ENCODE measurements at regions not wholly inside any gene's neighbourhood (a gene's known extent, or its start where the extent isn't known, plus 50 kb on each side); places are given as distances from the start of the nearest gene placed in this dataset.

- no peak for DNase-seq (ENCODE audit: low read depth in 3 of 3, low spot score in 1 of 3)
Observed at GRCh38 chr13:109533350-109533749, 253.0 kb downstream of the IRS2 start.

DNA sequence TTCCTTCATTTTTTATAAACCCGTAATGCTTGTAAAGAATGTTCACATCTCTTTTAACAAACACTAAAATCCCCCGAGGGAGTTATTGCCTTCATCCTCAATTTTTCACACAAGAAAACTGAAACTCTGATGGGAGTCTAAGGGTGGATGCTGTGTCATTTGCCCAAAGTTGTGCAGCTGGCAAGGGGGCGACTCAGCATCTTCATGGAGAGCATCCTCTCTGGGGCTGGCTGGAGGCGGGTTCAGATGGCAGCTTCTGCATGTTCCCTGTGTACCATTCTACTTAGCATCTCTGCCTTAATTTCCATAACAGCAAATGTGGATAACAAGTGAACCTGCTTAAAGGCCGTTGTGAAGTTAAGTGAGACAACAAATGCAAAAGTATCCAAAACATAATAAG is 256.4 kb downstream of the IRS2 start:
- DNase-seq (ENCODE audit: low read depth in 3 of 3, low spot score in 1 of 3), result no peak

GRCh38 chr13:109521719-109522118 is 264.7 kb downstream of the IRS2 start:
- DNase-seq (ENCODE audit: low read depth in 3 of 3, low spot score in 1 of 3), result no peak

DNA sequence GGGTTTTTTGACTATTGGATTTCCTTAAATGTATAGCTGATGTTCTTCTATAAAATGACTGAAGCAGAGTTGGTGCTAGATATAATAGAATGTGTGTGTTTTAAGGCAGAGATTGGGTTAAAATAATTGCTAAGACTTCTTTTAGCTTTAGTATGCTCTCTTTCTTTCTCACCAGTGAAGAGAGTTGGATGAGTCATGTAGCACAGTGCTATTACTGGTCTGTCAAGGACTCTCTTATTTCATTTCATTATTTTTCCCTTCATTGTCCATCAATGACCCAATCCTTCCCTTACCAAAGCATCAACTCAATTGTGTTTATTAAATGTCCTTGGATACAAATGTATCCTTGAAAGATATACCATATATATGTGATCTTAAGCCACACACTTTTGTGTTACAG is 268.9 kb downstream of the IRS2 start:
- DNase-seq (ENCODE audit: low read depth in 3 of 3, low spot score in 1 of 3), result no peak

DNA sequence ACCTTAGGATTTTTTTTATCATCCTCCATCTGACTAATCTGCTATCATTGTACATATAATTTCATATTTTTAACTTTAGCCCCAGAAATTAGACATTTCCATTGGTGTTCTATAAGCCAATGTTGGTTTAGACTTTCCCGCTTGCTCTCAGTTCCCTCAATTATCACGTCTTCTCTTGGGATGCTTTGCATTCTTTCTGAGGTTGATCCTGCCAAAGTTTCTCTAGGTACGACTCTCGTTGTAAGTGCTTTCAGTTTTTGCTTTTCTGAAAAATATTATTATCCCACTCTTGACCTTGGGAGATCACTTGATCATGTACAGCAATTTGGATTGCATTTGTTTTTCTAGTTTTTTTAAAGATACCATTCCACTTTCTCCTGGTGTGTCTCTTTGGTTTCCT is 270.2 kb downstream of the IRS2 start:
- DNase-seq (ENCODE audit: low read depth in 3 of 3, low spot score in 1 of 3), result no peak

DNA sequence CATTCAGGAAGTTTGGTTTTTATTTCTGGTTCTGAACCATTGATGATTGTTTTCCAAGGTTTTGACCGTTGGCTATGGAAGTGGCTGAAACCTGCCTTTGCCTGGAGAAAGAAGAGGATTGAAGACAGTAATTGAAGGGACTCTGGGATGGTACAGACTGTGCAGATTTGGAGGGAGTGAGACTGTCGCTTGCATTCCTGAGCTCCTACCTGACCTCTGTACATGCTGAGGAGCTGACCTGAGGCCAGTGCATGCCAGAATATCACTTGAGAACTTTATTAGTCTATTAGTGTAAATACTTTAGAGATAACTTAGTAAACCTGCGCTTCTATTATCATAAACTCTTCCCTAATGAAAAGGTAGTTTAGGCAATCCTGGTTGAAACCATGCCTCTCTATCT is 276.4 kb downstream of the IRS2 start:
- DNase-seq (ENCODE audit: low read depth in 3 of 3, low spot score in 1 of 3), result no peak

DNA sequence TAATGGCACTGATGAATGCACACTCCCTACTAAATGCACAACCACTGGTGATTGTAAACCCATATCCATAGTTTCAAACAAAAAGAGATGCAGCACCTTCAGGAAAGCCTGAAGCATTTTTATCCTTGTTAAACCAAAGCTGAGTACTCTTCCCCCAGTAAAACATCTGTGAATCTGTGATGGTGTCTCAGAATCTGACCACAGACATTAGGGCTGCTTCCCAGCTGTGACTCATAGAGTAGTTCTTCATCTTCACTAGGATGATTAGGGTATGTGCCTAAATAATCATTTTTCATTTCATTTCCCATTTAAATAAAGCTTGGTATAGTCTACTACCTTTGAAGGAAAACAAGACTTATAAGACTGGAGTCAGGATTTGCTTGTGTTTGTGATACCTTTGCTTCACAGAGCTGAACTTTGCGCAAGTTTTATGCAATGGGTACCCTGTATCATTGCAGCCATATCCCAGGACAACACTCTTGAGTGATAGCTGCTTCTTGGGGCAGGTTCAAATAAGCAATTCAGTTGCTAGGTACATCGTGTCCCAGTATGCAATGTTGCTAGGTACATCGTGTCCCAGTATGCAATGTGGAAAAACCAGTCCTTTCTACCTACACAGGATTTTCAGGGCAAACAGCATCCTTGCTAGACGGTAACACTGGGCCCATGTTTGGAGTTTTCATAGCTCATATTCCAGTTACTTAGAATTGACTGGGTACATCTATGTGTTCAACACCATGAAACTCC is 277.1 kb downstream of the IRS2 start:
- DNase-seq (ENCODE audit: low read depth in 3 of 3, low spot score in 1 of 3), result no peak

DNA sequence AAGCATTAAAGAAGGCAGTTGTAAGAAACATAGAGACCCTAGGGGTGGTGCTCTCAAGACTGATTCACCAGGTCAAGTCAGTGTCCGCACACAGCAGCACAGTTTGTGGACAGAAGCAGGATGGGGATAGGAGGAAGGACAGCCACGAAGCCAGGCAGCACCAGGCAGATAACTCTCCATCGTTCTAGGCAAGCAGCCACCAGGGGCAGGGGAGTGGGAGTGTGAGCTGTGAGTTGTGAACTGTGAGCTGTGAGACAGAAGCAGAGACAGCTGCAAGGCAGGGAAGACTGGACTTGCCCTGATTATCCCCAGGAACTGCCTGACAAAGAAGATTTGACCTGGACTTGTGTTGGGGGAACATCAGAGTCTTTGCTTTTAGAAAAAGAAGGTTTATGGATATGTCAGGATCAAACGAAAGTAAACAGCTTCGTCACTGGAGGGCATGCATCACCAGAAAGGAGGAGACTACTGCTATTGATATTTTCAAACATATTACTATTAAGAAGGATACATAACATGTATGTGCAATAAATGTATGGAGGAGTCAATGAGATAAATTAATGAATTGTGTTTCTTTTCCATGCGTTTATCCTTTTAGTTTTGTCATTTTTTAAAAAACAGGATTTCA is 286.1 kb downstream of the IRS2 start:
- DNase-seq (ENCODE audit: low read depth in 3 of 3, low spot score in 1 of 3), result no peak

DNA sequence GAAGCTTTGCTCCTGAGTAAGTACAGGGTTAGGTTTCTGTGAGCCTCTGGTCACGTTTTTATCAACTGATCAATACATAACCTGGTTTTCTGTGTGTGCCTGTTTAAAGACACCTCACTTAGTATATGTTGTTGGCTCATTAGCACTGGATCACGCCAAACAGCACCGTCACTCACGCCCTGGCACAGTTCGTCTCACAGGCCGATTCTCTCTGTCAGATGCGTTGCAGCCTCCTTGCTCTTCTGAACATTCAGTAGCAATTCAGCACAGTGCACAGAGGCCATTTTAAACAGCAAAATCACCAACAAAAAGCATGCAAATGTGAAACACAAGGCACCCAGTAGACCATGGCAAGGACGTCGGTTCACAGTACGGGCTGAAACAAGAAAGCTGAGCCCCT is 288.5 kb downstream of the IRS2 start:
- DNase-seq (ENCODE audit: low read depth in 3 of 3, low spot score in 1 of 3), result no peak

- no peak for DNase-seq (ENCODE audit: low read depth in 3 of 3, low spot score in 1 of 3)
Observed at GRCh38 chr13:109496216-109496615, 290.2 kb downstream of the IRS2 start.

DNA sequence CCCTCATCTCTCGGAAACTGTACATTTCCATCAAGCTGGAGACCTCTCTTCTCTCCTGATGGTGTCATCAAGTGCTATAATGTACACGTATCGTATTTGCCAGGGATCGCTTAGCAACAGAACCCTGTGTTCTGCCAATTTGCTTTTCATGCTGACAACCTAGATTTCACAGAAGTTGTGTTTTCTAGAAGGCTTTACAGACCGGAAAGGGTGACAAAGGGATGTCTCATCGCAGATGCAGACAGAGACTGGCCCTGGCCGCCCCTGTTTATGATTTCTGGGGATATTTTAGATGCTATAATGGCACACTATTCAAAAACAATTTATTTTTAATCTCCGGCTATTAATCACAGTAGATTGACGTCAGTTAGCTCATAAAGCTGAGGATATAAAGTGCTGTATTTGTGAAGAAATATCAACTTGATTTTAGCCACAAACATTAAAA is 291.4 kb downstream of the IRS2 start:
- no peak for DNase-seq (ENCODE audit: low read depth in 3 of 3, low spot score in 1 of 3)

GRCh38 chr13:109485136-109485794 is 301.1 kb downstream of the IRS2 start:
- DNase-seq (ENCODE audit: low read depth in 3 of 3, low spot score in 1 of 3), result no peak

DNA sequence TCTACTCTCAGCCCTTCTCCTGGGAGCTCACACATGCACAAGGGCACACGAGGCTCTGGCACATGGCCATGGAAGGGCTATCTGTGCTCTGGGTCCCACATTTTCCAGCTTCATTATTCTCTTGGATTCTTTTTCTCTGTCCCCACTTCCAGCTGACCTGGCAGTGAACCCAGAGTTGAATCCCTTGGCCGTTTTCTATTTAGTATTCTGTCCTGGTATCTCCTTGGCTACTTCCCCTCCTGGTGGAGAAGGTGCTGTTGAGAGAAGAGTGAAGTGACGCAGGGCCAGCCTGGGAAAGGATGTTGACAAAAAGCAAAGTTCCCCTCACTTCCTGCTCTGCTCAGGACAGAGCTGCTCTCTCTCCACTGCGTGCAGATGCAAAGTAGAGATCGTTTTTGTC is 303.1 kb downstream of the IRS2 start:
- no peak for DNase-seq (ENCODE audit: low read depth in 3 of 3, low spot score in 1 of 3)

DNA sequence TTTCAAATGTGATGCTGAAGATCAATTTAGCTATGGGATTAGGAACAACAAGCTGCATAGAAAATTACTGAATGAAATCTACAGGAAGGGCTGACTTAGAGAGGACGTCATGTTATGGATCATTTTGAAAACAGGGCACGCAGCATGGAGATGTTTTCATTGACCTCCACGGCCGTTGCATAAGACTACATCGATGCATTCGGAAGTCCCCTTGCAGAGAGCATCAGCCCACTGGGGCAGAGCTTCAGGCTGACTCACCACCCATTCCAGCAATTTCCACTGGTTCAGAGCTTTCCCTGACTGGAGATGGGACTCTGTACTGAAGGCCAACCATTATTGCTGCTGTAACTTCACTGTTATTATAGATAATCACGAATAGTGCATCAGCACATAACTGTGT is 305.3 kb downstream of the IRS2 start:
- no peak for DNase-seq (ENCODE audit: low read depth in 3 of 3, low spot score in 1 of 3)

GRCh38 chr13:109480011-109480955 is 306.1 kb downstream of the IRS2 start:
- no peak for DNase-seq (ENCODE audit: low read depth in 3 of 3, low spot score in 1 of 3)

DNA sequence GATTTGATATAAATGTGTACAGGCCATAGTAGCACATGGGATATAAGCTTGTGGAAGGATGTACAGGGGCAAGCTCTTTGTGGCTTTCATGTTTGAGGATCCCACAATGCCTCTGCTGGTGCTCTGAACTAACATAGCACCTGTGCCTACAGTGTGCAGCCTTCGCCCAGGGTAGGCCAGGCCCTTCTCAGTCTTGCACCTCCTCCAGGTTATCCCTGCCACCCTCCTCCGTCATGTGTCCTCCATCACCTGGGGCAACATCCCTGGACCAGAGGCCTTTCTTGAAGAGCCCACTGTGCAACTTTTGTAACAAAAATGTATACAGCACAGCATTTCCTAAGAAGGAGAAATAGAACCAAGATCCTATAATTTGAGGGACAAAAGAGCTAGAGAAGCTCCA is 306.8 kb downstream of the IRS2 start:
- no peak for DNase-seq (ENCODE audit: low read depth in 3 of 3, low spot score in 1 of 3)

GRCh38 chr13:109476001-109476400 is 310.4 kb downstream of the IRS2 start:
- no peak for DNase-seq (ENCODE audit: low read depth in 3 of 3, low spot score in 1 of 3)

DNA sequence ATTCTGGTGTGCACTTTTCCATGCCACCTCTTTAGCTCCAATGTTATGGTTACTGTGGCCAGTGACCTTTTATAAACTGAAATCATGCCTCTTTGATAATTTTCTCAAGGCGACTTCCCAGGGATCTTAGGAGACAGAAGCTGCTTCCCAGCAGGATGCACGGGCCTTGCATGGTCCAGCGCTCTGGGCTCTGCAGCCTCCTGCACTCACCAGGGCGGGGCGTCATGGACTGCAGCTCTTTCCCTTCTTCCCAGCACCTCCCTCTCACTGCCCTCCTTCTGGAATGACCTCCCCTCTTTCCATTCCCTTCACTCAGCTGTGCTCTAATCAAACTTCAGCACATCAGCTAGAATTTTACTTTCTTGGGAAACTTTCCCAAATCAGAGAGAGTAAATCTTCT is 318.3 kb downstream of the IRS2 start:
- DNase-seq (ENCODE audit: low read depth in 3 of 3, low spot score in 1 of 3), result no peak

GRCh38 chr13:109465148-109465547 is 321.2 kb downstream of the IRS2 start:
- no peak for DNase-seq (ENCODE audit: low read depth in 3 of 3, low spot score in 1 of 3)

GRCh38 chr13:109454167-109454917 is 332.0 kb downstream of the IRS2 start:
- DNase-seq (ENCODE audit: low read depth in 3 of 3, low spot score in 1 of 3), result no peak

- no peak for DNase-seq (ENCODE audit: low read depth in 3 of 3, low spot score in 1 of 3)
Observed at GRCh38 chr13:109451726-109452125, 334.7 kb downstream of the IRS2 start.
